ENCODE measurements at regions not wholly inside any gene's neighbourhood (a gene's known extent, or its start where the extent isn't known, plus 50 kb on each side); places are given as distances from the start of the nearest gene placed in this dataset.

DNA sequence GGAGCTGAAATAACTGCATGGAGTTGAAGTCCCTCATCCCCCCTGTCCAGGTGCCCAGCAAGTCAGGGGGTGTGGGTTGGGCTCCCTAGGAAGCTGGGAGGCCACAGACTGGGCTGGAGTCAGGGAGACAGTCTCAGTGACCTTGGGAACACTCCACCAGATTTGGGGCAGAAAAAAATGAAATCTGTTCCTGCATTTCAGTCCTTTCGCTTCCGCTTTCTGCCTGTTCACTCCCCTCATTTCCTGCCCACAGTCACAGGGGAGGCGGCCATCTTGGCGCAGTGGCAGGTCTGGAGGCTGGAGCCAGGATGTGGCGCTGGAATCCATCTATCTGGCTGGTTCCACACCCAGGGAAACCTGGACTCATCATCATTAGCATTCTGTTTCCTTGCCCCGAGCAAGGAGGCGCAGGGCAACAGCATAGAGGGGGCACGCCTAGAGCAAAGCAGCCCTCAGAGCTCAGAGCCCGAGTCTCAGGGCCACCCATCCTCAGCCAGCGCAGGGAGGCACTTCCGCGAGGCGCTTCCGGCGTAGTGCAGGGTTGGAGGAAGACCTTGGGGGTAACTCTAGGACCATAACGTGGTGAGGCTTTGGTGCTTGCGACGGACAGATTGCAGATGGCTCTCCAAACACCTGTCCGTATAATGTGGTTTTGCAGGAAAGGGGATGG is 86.2 kb upstream of the HSPA9 start:
- intact Hi-C loops (cut with micrococcal nuclease): no loop called here
- no peak for DNase-seq
- ATAC-seq (ENCODE audit: low read depth): no peak
- Mint-ChIP-seq H3K27ac (no peak overlapping the region), H3K4me1 (peaks cover 37% of the 10 kb centered on the region), H3K36me3 (ENCODE audit: low read depth) (no peaks in the 10 kb centered on the region), H3K4me3 (no peak overlapping the region), H3K9me3 (peaks cover 3% of the 10 kb centered on the region), H3K27me3 (peaks cover 16% of the 10 kb centered on the region)
- POLR2A ChIA-PET: no interaction called here
- CTCF ChIA-PET: no interaction called here
- TF ChIP-seq CTCF (IDR thresholded peaks at IDR 0.05): no peak

DNA sequence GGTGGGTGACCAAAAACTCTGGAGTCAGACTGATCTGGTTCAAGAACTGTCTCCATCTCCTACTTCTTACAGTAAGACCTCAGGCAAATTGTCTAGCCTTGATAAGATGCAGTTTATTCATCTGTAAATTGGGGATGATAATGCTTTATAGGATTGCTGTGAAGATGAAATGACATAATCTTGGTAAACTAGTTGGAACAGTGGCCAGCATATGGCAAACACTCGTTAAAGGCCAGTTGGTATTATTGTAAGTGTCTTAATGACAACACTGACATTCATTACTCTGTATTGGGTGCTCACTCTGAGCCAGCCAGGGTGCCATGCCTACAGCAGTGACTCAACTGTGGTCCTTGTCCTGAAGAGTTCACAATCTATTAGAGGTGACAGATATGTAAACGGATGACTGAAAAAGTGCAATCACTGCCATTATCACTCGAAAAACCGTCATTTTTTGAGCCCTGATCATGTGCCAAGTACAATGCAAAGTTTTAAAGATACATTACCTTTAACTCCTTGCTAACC is 84.9 kb upstream of the HSPA9 start:
- Mint-ChIP-seq H3K4me1 (peaks cover 39% of the 10 kb centered on the region), H3K9me3 (peaks cover 3% of the 10 kb centered on the region), H3K27me3 (peaks cover 16% of the 10 kb centered on the region), H3K27ac (no peak overlapping the region), H3K4me3 (no peak overlapping the region), H3K36me3 (ENCODE audit: low read depth) (no peaks in the 10 kb centered on the region)
- intact Hi-C loops (cut with micrococcal nuclease): no loop called here
- DNase-seq (no peak), ATAC-seq (ENCODE audit: low read depth) (no peak)
- ChIA-PET POLR2A (no interaction called here), CTCF (no interaction called here)
- TF ChIP-seq CTCF (IDR thresholded peaks at IDR 0.05): no peak

DNA sequence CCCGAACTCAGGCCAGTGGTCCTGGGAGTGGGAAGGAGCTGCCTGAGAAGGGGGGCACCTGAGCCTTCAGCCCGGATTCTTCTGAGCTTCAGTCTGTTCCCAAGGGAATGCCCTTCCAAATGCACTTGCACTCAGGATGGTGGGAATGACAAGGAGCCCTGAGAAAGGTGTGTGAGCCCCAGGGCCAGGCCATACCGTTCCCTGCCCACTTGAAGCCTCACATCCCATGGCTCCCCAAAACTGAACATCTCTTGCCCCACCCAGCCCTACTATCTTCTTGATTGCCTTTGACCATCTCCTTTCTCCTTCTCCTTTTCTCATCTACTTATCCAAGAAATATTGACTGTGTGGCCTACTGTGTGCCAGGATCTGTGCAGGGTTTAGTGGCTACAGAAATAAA is 84.4 kb upstream of the HSPA9 start:
- POLR2A ChIA-PET: no interaction called here

DNA sequence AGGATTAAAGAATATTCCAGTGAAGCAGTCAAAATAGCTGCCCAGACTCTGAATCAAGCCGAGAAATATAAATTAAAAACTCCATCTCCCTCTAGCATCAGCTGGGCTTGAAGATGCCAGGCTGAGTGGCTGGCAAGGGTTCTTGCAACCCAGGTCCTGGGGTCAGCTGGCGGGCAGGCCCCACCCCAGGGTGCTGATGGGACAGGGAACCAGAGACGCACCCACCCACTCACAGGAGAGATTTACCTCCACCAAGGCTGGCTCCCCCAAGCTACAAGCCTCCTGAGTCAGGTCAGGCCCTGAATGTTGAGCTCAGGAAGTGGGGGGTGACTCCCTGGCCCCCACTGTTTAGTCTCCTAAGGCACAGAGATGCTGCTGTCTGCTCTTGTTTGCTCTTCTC is 83.9 kb upstream of the HSPA9 start:
- intact Hi-C loops (cut with micrococcal nuclease): no loop called here
- no peak overlapping the region for H3K4me3 Mint-ChIP-seq
- no peaks in the 10 kb centered on the region for H3K36me3 Mint-ChIP-seq (ENCODE audit: low read depth)

More for the DNA sequence above, 84.4 kb upstream of the HSPA9 start:
- ATAC-seq (ENCODE audit: low read depth) (no peak), DNase-seq (no peak)
- intact Hi-C loops (cut with micrococcal nuclease): no loop called here
- Mint-ChIP-seq H3K27me3 (peaks cover 18% of the 10 kb centered on the region), H3K36me3 (ENCODE audit: low read depth) (no peaks in the 10 kb centered on the region), H3K27ac (no peak overlapping the region), H3K9me3 (peaks cover 3% of the 10 kb centered on the region), H3K4me1 (peaks cover 42% of the 10 kb centered on the region), H3K4me3 (no peak overlapping the region)
- CTCF ChIA-PET: no interaction called here
- TF ChIP-seq CTCF (IDR thresholded peaks at IDR 0.05): no peak

DNA sequence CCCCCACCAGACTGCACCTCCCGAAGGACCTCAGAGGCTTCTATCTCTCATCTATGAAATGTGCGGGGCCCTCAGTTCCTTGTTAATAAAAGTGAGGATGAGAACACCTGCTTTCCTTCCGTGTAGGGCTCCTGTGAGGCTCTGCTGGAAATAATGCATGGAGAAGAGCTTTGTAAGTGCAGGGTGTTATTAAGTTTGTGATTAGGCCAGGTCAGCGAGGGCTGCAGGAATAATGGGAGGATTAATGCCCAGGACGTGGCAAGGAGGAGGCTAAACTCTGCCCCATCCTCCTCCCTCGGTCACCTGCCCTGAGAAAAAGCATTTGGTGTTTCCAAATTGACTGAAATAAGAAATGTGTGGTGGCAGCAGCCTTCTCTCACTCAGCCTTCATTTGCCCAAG is 83.5 kb upstream of the HSPA9 start:
- Mint-ChIP-seq H3K4me1 (peaks cover 44% of the 10 kb centered on the region), H3K27ac (no peak overlapping the region), H3K9me3 (peaks cover 3% of the 10 kb centered on the region), H3K36me3 (ENCODE audit: low read depth) (no peaks in the 10 kb centered on the region), H3K4me3 (no peak overlapping the region), H3K27me3 (peaks cover 24% of the 10 kb centered on the region)
- TF ChIP-seq CTCF (IDR thresholded peaks at IDR 0.05): no peak
- ChIA-PET CTCF (no interaction called here), POLR2A (no interaction called here)
- DNase-seq: no peak
- no peak for ATAC-seq (ENCODE audit: low read depth)
- intact Hi-C loops (cut with micrococcal nuclease): no loop called here

More for the DNA sequence above, 83.9 kb upstream of the HSPA9 start:
- no peak for ATAC-seq (ENCODE audit: low read depth)
- peaks cover 44% of the 10 kb centered on the region for H3K4me1 Mint-ChIP-seq
- H3K9me3 Mint-ChIP-seq: peaks cover 3% of the 10 kb centered on the region
- CTCF ChIA-PET: no interaction called here
- peaks cover 19% of the 10 kb centered on the region for H3K27me3 Mint-ChIP-seq
- TF ChIP-seq CTCF (IDR thresholded peaks at IDR 0.05): no peak
- POLR2A ChIA-PET: no interaction called here
- H3K27ac Mint-ChIP-seq: no peak overlapping the region
- no peak for DNase-seq

All from activated B cell treated with CpG ODN at 0.5 μM for 24 hours (primary cell).